ENCODE measurements at regions not wholly inside any gene's neighbourhood (a gene's known extent, or its start where the extent isn't known, plus 50 kb on each side); places are given as distances from the start of the nearest gene placed in this dataset.

- Histone ChIP-seq H3K4me1 (ENCODE audit: control insufficient read depth, insufficient read depth, low read length) (no peaks in the 10 kb centered on the region), H3K27me3 (ENCODE audit: control insufficient read depth, insufficient read depth, low read length) (no peaks in the 10 kb centered on the region), H3K36me3 (ENCODE audit: control insufficient read depth, insufficient read depth, low read length) (no peaks in the 10 kb centered on the region), H3K27ac (ENCODE audit: low read depth, low read length) (no peak overlapping the region), H3K4me3 (ENCODE audit: low read depth, low read length) (no peak overlapping the region), H3K9me3 (ENCODE audit: control insufficient read depth, insufficient read depth, low read length) (no peaks in the 10 kb centered on the region)
- no peak for DNase-seq (ENCODE audit: low read depth in 4 of 6, low spot score in 6 of 6)
- WGBS (ENCODE audit: insufficient coverage) = 63% methylated on average over 3 of the region's 7 CpGs
Measured at GRCh38 chr6:15854826-15855710, 192.2 kb upstream of the DTNBP1 start.

GRCh38 chr6:15854378-15854777 lies 191.6 kb upstream of the DTNBP1 start:
- H3K4me1 ChIP-seq (ENCODE audit: control insufficient read depth, insufficient read depth, low read length) = no peaks in the 10 kb centered on the region
- no peak overlapping the region for H3K4me3 ChIP-seq (ENCODE audit: low read depth, low read length)
- H3K27ac ChIP-seq (ENCODE audit: low read depth, low read length) = no peak overlapping the region
- no peak for DNase-seq (ENCODE audit: low read depth in 4 of 6, low spot score in 6 of 6)
- H3K27me3 ChIP-seq (ENCODE audit: control insufficient read depth, insufficient read depth, low read length) = no peaks in the 10 kb centered on the region
- no peaks in the 10 kb centered on the region for H3K9me3 ChIP-seq (ENCODE audit: control insufficient read depth, insufficient read depth, low read length)
- no CpG with 5 or more reads among the region's 1 CpG for WGBS (ENCODE audit: insufficient coverage)
- H3K36me3 ChIP-seq (ENCODE audit: control insufficient read depth, insufficient read depth, low read length) = no peaks in the 10 kb centered on the region

GRCh38 chr6:15853259-15853658 lies 190.4 kb upstream of the DTNBP1 start:
- Histone ChIP-seq H3K4me1 (ENCODE audit: control insufficient read depth, insufficient read depth, low read length) (no peaks in the 10 kb centered on the region), H3K27ac (ENCODE audit: low read depth, low read length) (no peak overlapping the region), H3K36me3 (ENCODE audit: control insufficient read depth, insufficient read depth, low read length) (no peaks in the 10 kb centered on the region), H3K27me3 (ENCODE audit: control insufficient read depth, insufficient read depth, low read length) (no peaks in the 10 kb centered on the region), H3K4me3 (ENCODE audit: low read depth, low read length) (no peak overlapping the region), H3K9me3 (ENCODE audit: control insufficient read depth, insufficient read depth, low read length) (no peaks in the 10 kb centered on the region)
- no peak for DNase-seq (ENCODE audit: low read depth in 4 of 6, low spot score in 6 of 6)
- WGBS (ENCODE audit: insufficient coverage) = 100% methylated on average over 1 of the region's 1 CpG

GRCh38 chr6:15852289-15852688 lies 189.5 kb upstream of the DTNBP1 start:
- Histone ChIP-seq H3K27ac (ENCODE audit: low read depth, low read length) (no peak overlapping the region), H3K36me3 (ENCODE audit: control insufficient read depth, insufficient read depth, low read length) (no peaks in the 10 kb centered on the region), H3K4me3 (ENCODE audit: low read depth, low read length) (no peak overlapping the region), H3K4me1 (ENCODE audit: control insufficient read depth, insufficient read depth, low read length) (no peaks in the 10 kb centered on the region), H3K27me3 (ENCODE audit: control insufficient read depth, insufficient read depth, low read length) (no peaks in the 10 kb centered on the region), H3K9me3 (ENCODE audit: control insufficient read depth, insufficient read depth, low read length) (no peaks in the 10 kb centered on the region)
- no peak for DNase-seq (ENCODE audit: low read depth in 4 of 6, low spot score in 6 of 6)
- WGBS (ENCODE audit: insufficient coverage) = 100% methylated on average over 1 of the region's 2 CpGs

GRCh38 chr6:15849395-15849794 lies 186.6 kb upstream of the DTNBP1 start:
- no peaks in the 10 kb centered on the region for H3K4me1 ChIP-seq (ENCODE audit: control insufficient read depth, insufficient read depth, low read length)
- no peak overlapping the region for H3K4me3 ChIP-seq (ENCODE audit: low read depth, low read length)
- H3K27ac ChIP-seq (ENCODE audit: low read depth, low read length) = no peak overlapping the region
- H3K27me3 ChIP-seq (ENCODE audit: control insufficient read depth, insufficient read depth, low read length) = no peaks in the 10 kb centered on the region
- H3K9me3 ChIP-seq (ENCODE audit: control insufficient read depth, insufficient read depth, low read length) = no peaks in the 10 kb centered on the region
- H3K36me3 ChIP-seq (ENCODE audit: control insufficient read depth, insufficient read depth, low read length) = no peaks in the 10 kb centered on the region
- WGBS (ENCODE audit: insufficient coverage) = 80% methylated on average over 1 of the region's 4 CpGs
- peak in 1 of 6 donors; percentile 60 for DNase-seq (ENCODE audit: low read depth in 4 of 6, low spot score in 6 of 6)

- Histone ChIP-seq H3K27ac (ENCODE audit: low read depth, low read length) (no peak overlapping the region), H3K4me1 (ENCODE audit: control insufficient read depth, insufficient read depth, low read length) (peaks cover 8% of the 10 kb centered on the region), H3K4me3 (ENCODE audit: low read depth, low read length) (no peak overlapping the region), H3K36me3 (ENCODE audit: control insufficient read depth, insufficient read depth, low read length) (no peaks in the 10 kb centered on the region), H3K9me3 (ENCODE audit: control insufficient read depth, insufficient read depth, low read length) (no peaks in the 10 kb centered on the region), H3K27me3 (ENCODE audit: control insufficient read depth, insufficient read depth, low read length) (no peaks in the 10 kb centered on the region)
- WGBS (ENCODE audit: insufficient coverage) = 0% methylated on average over 2 of the region's 4 CpGs
- DNase-seq (ENCODE audit: low read depth in 4 of 6, low spot score in 6 of 6) = peak in 1 of 6 donors; percentile 64
Measured at GRCh38 chr6:15845492-15845891, 182.7 kb upstream of the DTNBP1 start.

GRCh38 chr6:15843764-15844163 lies 180.9 kb upstream of the DTNBP1 start:
- no peak overlapping the region for H3K4me3 ChIP-seq (ENCODE audit: low read depth, low read length)
- H3K27ac ChIP-seq (ENCODE audit: low read depth, low read length) = no peak overlapping the region
- DNase-seq (ENCODE audit: low read depth in 4 of 6, low spot score in 6 of 6) = no peak
- H3K9me3 ChIP-seq (ENCODE audit: control insufficient read depth, insufficient read depth, low read length) = no peaks in the 10 kb centered on the region
- no peaks in the 10 kb centered on the region for H3K27me3 ChIP-seq (ENCODE audit: control insufficient read depth, insufficient read depth, low read length)
- peaks cover 8% of the 10 kb centered on the region for H3K4me1 ChIP-seq (ENCODE audit: control insufficient read depth, insufficient read depth, low read length)
- H3K36me3 ChIP-seq (ENCODE audit: control insufficient read depth, insufficient read depth, low read length) = no peaks in the 10 kb centered on the region

GRCh38 chr6:15843226-15843625 lies 180.4 kb upstream of the DTNBP1 start:
- 65% methylated on average over 2 of the region's 4 CpGs for WGBS (ENCODE audit: insufficient coverage)

GRCh38 chr6:15842727-15843117 lies 179.9 kb upstream of the DTNBP1 start:
- H3K4me1 ChIP-seq (ENCODE audit: control insufficient read depth, insufficient read depth, low read length) = peaks cover 8% of the 10 kb centered on the region
- H3K9me3 ChIP-seq (ENCODE audit: control insufficient read depth, insufficient read depth, low read length) = no peaks in the 10 kb centered on the region
- H3K27ac ChIP-seq (ENCODE audit: low read depth, low read length) = no peak overlapping the region
- no peaks in the 10 kb centered on the region for H3K36me3 ChIP-seq (ENCODE audit: control insufficient read depth, insufficient read depth, low read length)
- WGBS (ENCODE audit: insufficient coverage) = no CpG with 5 or more reads among the region's 3 CpGs
- DNase-seq (ENCODE audit: low read depth in 4 of 6, low spot score in 6 of 6) = no peak
- no peaks in the 10 kb centered on the region for H3K27me3 ChIP-seq (ENCODE audit: control insufficient read depth, insufficient read depth, low read length)
- no peak overlapping the region for H3K4me3 ChIP-seq (ENCODE audit: low read depth, low read length)

More at GRCh38 chr6:15843226-15843625, 180.4 kb upstream of the DTNBP1 start:
- H3K36me3 ChIP-seq (ENCODE audit: control insufficient read depth, insufficient read depth, low read length) = no peaks in the 10 kb centered on the region
- H3K9me3 ChIP-seq (ENCODE audit: control insufficient read depth, insufficient read depth, low read length) = no peaks in the 10 kb centered on the region
- H3K4me3 ChIP-seq (ENCODE audit: low read depth, low read length) = no peak overlapping the region
- peaks cover 8% of the 10 kb centered on the region for H3K4me1 ChIP-seq (ENCODE audit: control insufficient read depth, insufficient read depth, low read length)
- H3K27me3 ChIP-seq (ENCODE audit: control insufficient read depth, insufficient read depth, low read length) = no peaks in the 10 kb centered on the region
- H3K27ac ChIP-seq (ENCODE audit: low read depth, low read length) = no peak overlapping the region
- no peak for DNase-seq (ENCODE audit: low read depth in 4 of 6, low spot score in 6 of 6)
